ENCODE measurements at regions not wholly inside any gene's neighbourhood (a gene's known extent, or its start where the extent isn't known, plus 50 kb on each side); places are given as distances from the start of the nearest gene placed in this dataset.

- FAIRE-seq (no peak), DNase-seq (ENCODE audit: insufficient read length, low spot score) (no peak)
- no peak for TF ChIP-seq POLR2A (IDR thresholded peaks at IDR 0.05; ENCODE audit: low read depth, low read length)
Observed at GRCh38 chr15:68524753-68525584, 53.8 kb upstream of the CORO2B start.

- no peak for TF ChIP-seq POLR2A (IDR thresholded peaks at IDR 0.05; ENCODE audit: low read depth, low read length)
- no peak for FAIRE-seq
- DNase-seq (ENCODE audit: insufficient read length, low spot score) = no peak
Observed at GRCh38 chr15:68525815-68526214, 53.0 kb upstream of the CORO2B start.

DNA sequence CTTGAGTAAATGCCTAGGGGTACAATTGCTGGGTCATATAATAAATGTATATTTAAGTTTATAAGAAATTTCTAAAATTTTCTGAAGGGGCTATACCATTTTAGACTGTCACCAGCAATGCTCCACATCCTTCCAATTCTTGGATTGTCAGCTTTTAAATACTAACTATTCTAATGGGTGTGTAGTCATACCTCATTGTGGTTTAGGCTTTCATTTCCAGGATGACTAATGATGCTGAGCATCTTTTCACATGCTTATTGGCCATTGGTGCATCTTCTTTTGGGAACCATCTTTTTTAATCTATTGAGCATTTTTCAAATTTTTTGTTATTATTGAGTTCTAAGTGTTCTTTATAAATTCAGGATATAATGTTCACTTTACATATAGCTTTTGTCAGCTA lies 52.5 kb upstream of the CORO2B start:
- DNase-seq (ENCODE audit: insufficient read length, low spot score) = no peak
- FAIRE-seq = no peak
- TF ChIP-seq POLR2A (IDR thresholded peaks at IDR 0.05; ENCODE audit: low read depth, low read length) = no peak

- no peak for DNase-seq (ENCODE audit: insufficient read length, low spot score)
- TF ChIP-seq POLR2A (IDR thresholded peaks at IDR 0.05; ENCODE audit: low read depth, low read length) = no peak
- no peak for FAIRE-seq
Observed at GRCh38 chr15:68526784-68527183, 52.0 kb upstream of the CORO2B start.

GRCh38 chr15:68528626-68529290 lies 50.0 kb upstream of the CORO2B start:
- DNase-seq (ENCODE audit: insufficient read length, low spot score) (no peak), FAIRE-seq (no peak)
- no peak for TF ChIP-seq POLR2A (IDR thresholded peaks at IDR 0.05; ENCODE audit: low read depth, low read length)

Measured in H54 (cell line).